HEK293 (cell line): ENCODE measurements at regions not wholly inside any gene's neighbourhood (a gene's known extent, or its start where the extent isn't known, plus 50 kb on each side); places are given as distances from the start of the nearest gene placed in this dataset.

Experiments used
- ATF2 ChIP-seq: fragments of 450-650 bp; formaldehyde crosslinking; IDR thresholded peaks from 2 replicates; pipeline ENCODE4 v1.5.1; 2016; ENCODE audit warnings: missing biosample characterization, missing genetic modification characterization, low read depth
- CTCF ChIP-seq: fragments of 450-650 bp; formaldehyde crosslinking; IDR thresholded peaks from 2 replicates; pipeline ENCODE4 v1.5.1; 2016; ENCODE audit warnings: missing biosample characterization, missing genetic modification characterization
- FEZF1 ChIP-seq: fragments of 450-650 bp; formaldehyde crosslinking; IDR thresholded peaks from 2 replicates; pipeline ENCODE4 v1.5.1; 2016; ENCODE audit warnings: missing biosample characterization, missing genetic modification characterization
- PRDM10 ChIP-seq: fragments of 450-650 bp; formaldehyde crosslinking; IDR thresholded peaks from 2 replicates; pipeline ENCODE4 v1.5.1; 2016; ENCODE audit warnings: missing biosample characterization, missing genetic modification characterization
- RBAK ChIP-seq: fragments of 450-650 bp; formaldehyde crosslinking; IDR thresholded peaks from 2 replicates; pipeline ENCODE4 v1.5.1; 2016; ENCODE audit warnings: missing biosample characterization, missing genetic modification characterization
- SALL2 ChIP-seq: fragments of 450-650 bp; formaldehyde crosslinking; IDR thresholded peaks from 2 replicates; pipeline ENCODE4 v1.5.0; 2017; ENCODE audit warnings: missing biosample characterization, mild to moderate bottlenecking, missing genetic modification characterization, borderline replicate concordance
- TCF7L2 ChIP-seq: IDR thresholded peaks from 2 replicates; pipeline ENCODE4 v1.6.1; 2011; ENCODE audit warnings: low read depth, mild to moderate bottlenecking, inconsistent platforms, low read length, moderate library complexity, borderline replicate concordance
- ZNF10 ChIP-seq: fragments of 450-650 bp; formaldehyde crosslinking; IDR thresholded peaks from 2 replicates; pipeline ENCODE4 v1.5.1; 2017; ENCODE audit warnings: missing biosample characterization, missing genetic modification characterization
- ZNF404 ChIP-seq: fragments of 450-650 bp; formaldehyde crosslinking; IDR thresholded peaks from 2 replicates; pipeline ENCODE4 v1.5.1; 2017; ENCODE audit warnings: missing biosample characterization, missing genetic modification characterization
- ZNF433 ChIP-seq: fragments of 450-650 bp; formaldehyde crosslinking; IDR thresholded peaks from 2 replicates; pipeline ENCODE4 v1.5.1; 2016; ENCODE audit warnings: missing biosample characterization, missing genetic modification characterization, low read depth
- ZNF626 ChIP-seq: fragments of 450-650 bp; sonication (Bioruptor Pico); formaldehyde crosslinking; IDR thresholded peaks from 2 replicates; pipeline ENCODE4 v1.5.1; 2018; ENCODE audit warnings: missing biosample characterization, missing genetic modification characterization, inconsistent platforms
- ZNF830 ChIP-seq: fragments of 450-650 bp; IDR thresholded peaks from 2 replicates; pipeline ENCODE4 v1.5.0; 2018; ENCODE audit warnings: missing biosample characterization, missing genetic modification characterization, low read depth, mild to moderate bottlenecking, moderate library complexity
- ZSCAN30 ChIP-seq: fragments of 450-650 bp; IDR thresholded peaks from 2 replicates; pipeline ENCODE4 v1.5.1; 2018; ENCODE audit warnings: missing biosample characterization, mild to moderate bottlenecking, missing genetic modification characterization, moderate library complexity

- TF ChIP-seq ZNF830: no peak
- no peak for TF ChIP-seq SALL2 (tag by site-specific recombination)
- no peak for TF ChIP-seq CTCF
- TF ChIP-seq ZNF626 (tag by site-specific recombination): no peak
- TF ChIP-seq ATF2 (tag by site-specific recombination): no peak
- TF ChIP-seq ZNF404 (tag by site-specific recombination): no peak
- TF ChIP-seq RBAK (tag by site-specific recombination): no peak
- no peak for TF ChIP-seq FEZF1
- TF ChIP-seq PRDM10 (tag by site-specific recombination): no peak
- no peak for TF ChIP-seq TCF7L2
- TF ChIP-seq ZNF10: no peak
- TF ChIP-seq ZNF433 (tag by site-specific recombination): no peak
- TF ChIP-seq ZSCAN30 (tag by site-specific recombination): no peak
Measured at GRCh38 chr1:201734786-201735185, 94.2 kb upstream of the IPO9 start.
